Loucy (cell line): ENCODE measurements at regions not wholly inside any gene's neighbourhood (a gene's known extent, or its start where the extent isn't known, plus 50 kb on each side); places are given as distances from the start of the nearest gene placed in this dataset.

ENCODE experiments used
- H2AFZ ChIP-seq: fragments of 200-600 bp; sonication (generic); 2 replicates; pipeline ENCODE4 v1.6.0; 2016; ENCODE audit warnings: antibody characterized with exemption, mild to moderate bottlenecking, low read length, moderate library complexity
- H3F3A ChIP-seq: fragments of 200-600 bp; 2 replicates; pipeline ENCODE4 v1.6.0; 2016; ENCODE audit warnings: antibody characterized with exemption, low read depth, mild to moderate bottlenecking
- H3K27me3 ChIP-seq: fragments of 200-600 bp; sonication (generic); 2 replicates; pipeline ENCODE4 v1.6.1; 2014; ENCODE audit warnings: low read length, mild to moderate bottlenecking; ENCODE audit not compliant: insufficient read depth, poor library complexity, severe bottlenecking
- H3K36me3 ChIP-seq: fragments of 200-600 bp; sonication (generic); 2 replicates; pipeline ENCODE4 v1.6.1; 2016; ENCODE audit warnings: low read length; ENCODE audit not compliant: insufficient read depth
- H3K4me1 ChIP-seq: fragments of 200-600 bp; sonication (generic); 2 replicates; pipeline ENCODE4 v1.5.1; 2014; ENCODE audit warnings: low read length, mild to moderate bottlenecking; ENCODE audit not compliant: insufficient read depth, poor library complexity, severe bottlenecking
- H3K4me2 ChIP-seq: fragments of 200-600 bp; sonication (generic); 2 replicates; pipeline ENCODE4 v1.6.0; 2014; ENCODE audit warnings: antibody characterized with exemption, low read length, low read depth, mild to moderate bottlenecking; ENCODE audit not compliant: poor library complexity, severe bottlenecking
- H3K4me3 ChIP-seq: fragments of 200-600 bp; sonication (generic); 2 replicates; pipeline ENCODE4 v1.5.1; 2014; ENCODE audit warnings: low read length, mild to moderate bottlenecking, mixed read lengths; ENCODE audit not compliant: poor library complexity, severe bottlenecking
- H3K79me2 ChIP-seq: fragments of 200-600 bp; sonication (generic); 2 replicates; pipeline ENCODE4 v1.6.1; 2014; ENCODE audit warnings: low read length; ENCODE audit not compliant: insufficient read depth
- H3K9ac ChIP-seq: fragments of 200-600 bp; sonication (generic); 2 replicates; pipeline ENCODE4 v1.6.0; 2014; ENCODE audit warnings: mild to moderate bottlenecking, low read depth, low read length, moderate library complexity; ENCODE audit not compliant: poor library complexity, severe bottlenecking
- H3K9me2 ChIP-seq: fragments of 200-600 bp; sonication (generic); replicated peaks from 2 replicates; pipeline ENCODE4 v1.6.1; 2016; ENCODE audit warnings: low read depth, low read length, mixed read lengths
- H3K9me3 ChIP-seq: fragments of 200-600 bp; sonication (generic); 2 replicates; pipeline ENCODE4 v1.6.1; 2014; ENCODE audit warnings: mild to moderate bottlenecking, antibody characterized with exemption, low read length, low read depth; ENCODE audit not compliant: insufficient read depth
- H4K20me1 ChIP-seq: fragments of 200-600 bp; sonication (generic); 2 replicates; pipeline ENCODE4 v1.6.0; 2014; ENCODE audit warnings: antibody characterized with exemption, low read length, mild to moderate bottlenecking; ENCODE audit not compliant: insufficient read depth, poor library complexity, severe bottlenecking
- EZH2phosphoT487 ChIP-seq: fragments of 200-600 bp; IDR thresholded peaks from 2 replicates; pipeline ENCODE4 v1.6.1; 2018; ENCODE audit warnings: antibody characterized with exemption, mild to moderate bottlenecking, moderate library complexity, borderline replicate concordance
- TF ChIP-seq, protein P1 (sequence below): fragments of 200-600 bp; sonication (generic); conservative IDR thresholded peaks from 2 replicates; pipeline ENCODE4 v1.5.1; 2014; ENCODE audit warnings: mild to moderate bottlenecking, antibody characterized with exemption, low read length

DNA sequence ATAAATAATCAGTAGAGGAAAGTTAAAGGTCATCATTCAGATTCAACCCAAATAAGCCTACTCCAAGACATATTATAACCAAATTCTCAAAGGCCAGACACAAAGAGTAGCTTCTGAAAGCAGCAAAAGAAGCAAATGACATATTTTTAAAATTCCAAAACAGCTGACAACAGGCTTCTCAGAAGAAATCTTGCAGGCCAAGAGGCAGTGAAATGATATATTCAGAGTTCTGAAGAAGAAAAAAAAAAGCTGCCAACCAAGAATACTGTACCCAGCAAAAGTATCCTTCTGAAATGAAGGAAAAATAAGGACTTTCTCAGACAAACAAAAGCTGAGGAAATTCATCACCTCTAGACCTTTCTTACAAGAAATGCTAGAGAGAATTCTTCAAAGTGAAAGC is 787.1 kb upstream of the TENM4 start:
- no peaks in the 10 kb centered on the region for H3K27me3 ChIP-seq
- no peak overlapping the region for H3K4me3 ChIP-seq
- no peaks in the 10 kb centered on the region for H3K9me2 ChIP-seq
- no peak overlapping the region for H3K4me2 ChIP-seq
- no peaks in the 10 kb centered on the region for H3K4me1 ChIP-seq
- H4K20me1 ChIP-seq, result no peaks in the 10 kb centered on the region
- no peak overlapping the region for H3K9ac ChIP-seq
- H3K79me2 ChIP-seq, result no peaks in the 10 kb centered on the region
- no peak overlapping the region for H2AFZ ChIP-seq
- H3F3A ChIP-seq, result no peaks in the 10 kb centered on the region
- H3K36me3 ChIP-seq, result no peaks in the 10 kb centered on the region
- TF ChIP-seq, protein P1, sequence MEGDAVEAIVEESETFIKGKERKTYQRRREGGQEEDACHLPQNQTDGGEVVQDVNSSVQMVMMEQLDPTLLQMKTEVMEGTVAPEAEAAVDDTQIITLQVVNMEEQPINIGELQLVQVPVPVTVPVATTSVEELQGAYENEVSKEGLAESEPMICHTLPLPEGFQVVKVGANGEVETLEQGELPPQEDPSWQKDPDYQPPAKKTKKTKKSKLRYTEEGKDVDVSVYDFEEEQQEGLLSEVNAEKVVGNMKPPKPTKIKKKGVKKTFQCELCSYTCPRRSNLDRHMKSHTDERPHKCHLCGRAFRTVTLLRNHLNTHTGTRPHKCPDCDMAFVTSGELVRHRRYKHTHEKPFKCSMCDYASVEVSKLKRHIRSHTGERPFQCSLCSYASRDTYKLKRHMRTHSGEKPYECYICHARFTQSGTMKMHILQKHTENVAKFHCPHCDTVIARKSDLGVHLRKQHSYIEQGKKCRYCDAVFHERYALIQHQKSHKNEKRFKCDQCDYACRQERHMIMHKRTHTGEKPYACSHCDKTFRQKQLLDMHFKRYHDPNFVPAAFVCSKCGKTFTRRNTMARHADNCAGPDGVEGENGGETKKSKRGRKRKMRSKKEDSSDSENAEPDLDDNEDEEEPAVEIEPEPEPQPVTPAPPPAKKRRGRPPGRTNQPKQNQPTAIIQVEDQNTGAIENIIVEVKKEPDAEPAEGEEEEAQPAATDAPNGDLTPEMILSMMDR, result no peak
- no peak for TF ChIP-seq EZH2phosphoT487
- H3K9me3 ChIP-seq, result peaks cover 6% of the 10 kb centered on the region; the same call in 1 of the 2 replicates

DNA sequence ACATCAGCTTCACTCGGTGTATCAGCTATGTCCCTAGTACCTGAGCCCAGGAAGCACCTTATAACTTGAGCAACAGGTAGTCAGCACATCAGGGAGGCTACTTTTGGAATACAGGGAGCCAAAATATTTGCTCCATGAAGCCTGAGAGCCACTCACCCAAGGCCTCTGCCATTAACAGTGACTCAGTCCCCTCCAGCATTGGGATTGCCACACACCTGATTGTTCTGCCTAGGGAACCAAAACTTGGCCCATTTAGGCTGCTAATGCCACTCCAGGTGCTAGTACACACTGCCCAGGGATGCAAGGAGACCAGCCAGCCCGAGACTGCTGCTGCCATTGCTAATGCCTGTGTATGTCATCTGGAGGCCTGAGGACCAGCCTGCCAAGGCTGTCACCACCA is 773.6 kb upstream of the TENM4 start:
- Histone ChIP-seq H3K4me1 (no peaks in the 10 kb centered on the region), H3F3A (no peaks in the 10 kb centered on the region), H3K9me2 (0 out of 2 replicates have a peak, but pooled peaks cover 4% of the 10 kb centered on the region), H3K9me3 (peaks cover 5% of the 10 kb centered on the region; the same call in 1 of the 2 replicates), H4K20me1 (no peaks in the 10 kb centered on the region), H3K4me2 (no peak overlapping the region), H3K4me3 (no peak overlapping the region), H3K9ac (no peak overlapping the region), H3K27me3 (no peaks in the 10 kb centered on the region), H2AFZ (no peak overlapping the region), H3K36me3 (no peaks in the 10 kb centered on the region), H3K79me2 (no peaks in the 10 kb centered on the region)
- TF ChIP-seq EZH2phosphoT487, result no peak
- TF ChIP-seq, protein P1, result no peak

DNA sequence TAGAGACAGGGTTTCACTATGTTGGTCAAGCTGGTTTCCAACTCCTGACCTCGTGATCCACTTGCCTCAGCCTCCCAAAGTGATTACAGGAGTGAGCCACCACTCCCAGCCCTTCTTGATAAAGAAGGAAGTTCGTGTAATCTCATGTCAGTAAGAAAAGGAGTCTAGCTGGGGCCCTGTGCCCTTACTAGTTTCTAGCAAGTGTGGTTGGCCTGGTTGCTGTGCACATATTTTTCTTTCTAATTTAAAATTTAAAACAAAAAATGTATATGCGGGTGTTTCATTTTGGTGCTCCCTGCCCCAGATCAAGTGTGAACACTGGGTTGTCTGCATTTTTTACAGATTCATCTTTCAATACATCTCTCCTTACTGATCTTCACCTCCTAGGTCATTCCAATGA is 770.8 kb upstream of the TENM4 start:
- no peaks in the 10 kb centered on the region for H3K79me2 ChIP-seq
- H3K4me2 ChIP-seq, result no peak overlapping the region
- no peak overlapping the region for H3K4me3 ChIP-seq
- no peaks in the 10 kb centered on the region for H3F3A ChIP-seq
- no peaks in the 10 kb centered on the region for H3K36me3 ChIP-seq
- H3K9me3 ChIP-seq, result peaks cover 5% of the 10 kb centered on the region; the same call in 1 of the 2 replicates
- no peaks in the 10 kb centered on the region for H3K27me3 ChIP-seq
- TF ChIP-seq EZH2phosphoT487, result no peak
- TF ChIP-seq, protein P1, result no peak
- H3K9me2 ChIP-seq, result no peaks in the 10 kb centered on the region
- no peak overlapping the region for H2AFZ ChIP-seq
- H3K9ac ChIP-seq, result no peak overlapping the region
- H4K20me1 ChIP-seq, result no peaks in the 10 kb centered on the region
- H3K4me1 ChIP-seq, result no peaks in the 10 kb centered on the region
